LNCAP (cell line): ENCODE measurements at regions not wholly inside any gene's neighbourhood (a gene's known extent, or its start where the extent isn't known, plus 50 kb on each side); places are given as distances from the start of the nearest gene placed in this dataset.

Experiments
- CTCF ChIP-seq: fragments of 450-650 bp; IDR thresholded peaks from 2 replicates; pipeline ENCODE4 v1.5.1; 2017; ENCODE audit warnings: mild to moderate bottlenecking

GRCh38 chr2:41355794-41356193 is 692.0 kb upstream of the PKDCC start:
- no peak for TF ChIP-seq CTCF

DNA sequence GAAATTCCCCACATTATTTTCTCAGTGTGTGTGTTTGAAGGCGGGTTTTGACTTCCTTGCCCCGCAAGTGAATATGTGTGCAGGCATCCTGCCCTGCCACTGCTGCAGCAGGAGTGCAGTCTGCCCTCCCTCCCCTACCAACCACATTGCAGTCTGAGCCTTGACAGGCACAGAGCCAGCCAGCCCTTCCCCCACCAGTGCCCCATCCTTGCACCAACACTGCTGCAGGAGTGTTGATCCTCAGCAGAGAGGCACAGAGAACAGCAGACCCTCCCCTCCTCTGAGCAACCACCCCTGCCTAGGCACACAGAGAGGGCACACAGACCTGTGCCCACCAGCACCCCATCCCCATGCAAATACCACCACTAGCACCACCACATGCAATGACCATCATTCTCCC is 683.0 kb upstream of the PKDCC start:
- TF ChIP-seq CTCF = no peak

- TF ChIP-seq CTCF = no peak
Measured at GRCh38 chr2:41375901-41376300, 671.9 kb upstream of the PKDCC start.

DNA sequence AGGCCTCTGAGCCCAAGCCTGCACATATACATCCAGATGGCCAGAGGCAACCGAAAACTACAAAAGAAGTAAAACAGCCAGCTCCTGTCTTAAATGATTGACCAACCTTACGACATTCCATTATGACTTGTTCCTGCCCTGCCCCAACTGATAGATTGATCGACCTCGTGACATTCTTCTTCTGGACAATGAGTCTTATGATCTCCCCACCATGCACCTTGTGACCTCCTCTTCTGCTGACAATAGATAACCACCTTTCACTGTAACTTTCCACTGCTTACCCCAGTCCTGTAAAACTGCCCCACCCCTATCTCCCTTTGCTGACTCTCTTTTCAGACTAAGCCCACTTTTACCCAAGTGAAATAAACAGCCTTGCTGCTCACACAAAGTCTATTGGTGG is 670.0 kb upstream of the PKDCC start:
- TF ChIP-seq CTCF = no peak

- TF ChIP-seq CTCF = no peak
Measured at GRCh38 chr2:41378420-41378819, 669.4 kb upstream of the PKDCC start.

- no peak for TF ChIP-seq CTCF
Measured at GRCh38 chr2:41379496-41380221, 668.2 kb upstream of the PKDCC start.

GRCh38 chr2:41381701-41382100 is 666.1 kb upstream of the PKDCC start:
- no peak for TF ChIP-seq CTCF

- no peak for TF ChIP-seq CTCF
Measured at GRCh38 chr2:41387519-41387918, 660.3 kb upstream of the PKDCC start.
